GM10266 (cell line): ENCODE measurements at regions not wholly inside any gene's neighbourhood (a gene's known extent, or its start where the extent isn't known, plus 50 kb on each side); places are given as distances from the start of the nearest gene placed in this dataset.

ENCODE experiments used
- DNase-seq: peaks from one replicate; pipeline ENCODE4 v3.0.0; 2012; ENCODE audit errors: extremely low spot score
- CTCF ChIP-seq: IDR thresholded peaks from 2 replicates; pipeline ENCODE4 v1.5.1; 2012; ENCODE audit warnings: mild to moderate bottlenecking, low read depth; ENCODE audit not compliant: control insufficient read depth, insufficient read depth; ENCODE audit errors: missing control alignments

DNA sequence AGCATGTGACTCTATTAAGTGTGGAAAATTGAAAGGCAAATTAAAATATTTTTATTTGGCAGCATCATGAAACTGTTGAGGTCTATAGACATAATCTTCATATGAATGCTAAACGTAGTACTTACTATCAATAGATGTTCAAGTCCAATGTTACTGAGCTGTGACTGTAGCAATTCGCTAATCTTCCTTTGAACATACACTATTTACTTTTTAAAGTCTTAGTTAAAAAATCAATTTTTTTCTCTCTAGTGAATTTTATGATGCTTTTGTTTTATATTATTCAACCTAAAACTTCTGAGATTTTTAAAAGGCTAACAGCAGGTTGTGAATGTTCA, 85.2 kb upstream of the ELOVL5 start:
- DNase-seq, result no peak
- no peak for TF ChIP-seq CTCF

- DNase-seq, result no peak
- TF ChIP-seq CTCF, result no peak
Observed at GRCh38 chr6:53433261-53433950, 84.7 kb upstream of the ELOVL5 start.

DNA sequence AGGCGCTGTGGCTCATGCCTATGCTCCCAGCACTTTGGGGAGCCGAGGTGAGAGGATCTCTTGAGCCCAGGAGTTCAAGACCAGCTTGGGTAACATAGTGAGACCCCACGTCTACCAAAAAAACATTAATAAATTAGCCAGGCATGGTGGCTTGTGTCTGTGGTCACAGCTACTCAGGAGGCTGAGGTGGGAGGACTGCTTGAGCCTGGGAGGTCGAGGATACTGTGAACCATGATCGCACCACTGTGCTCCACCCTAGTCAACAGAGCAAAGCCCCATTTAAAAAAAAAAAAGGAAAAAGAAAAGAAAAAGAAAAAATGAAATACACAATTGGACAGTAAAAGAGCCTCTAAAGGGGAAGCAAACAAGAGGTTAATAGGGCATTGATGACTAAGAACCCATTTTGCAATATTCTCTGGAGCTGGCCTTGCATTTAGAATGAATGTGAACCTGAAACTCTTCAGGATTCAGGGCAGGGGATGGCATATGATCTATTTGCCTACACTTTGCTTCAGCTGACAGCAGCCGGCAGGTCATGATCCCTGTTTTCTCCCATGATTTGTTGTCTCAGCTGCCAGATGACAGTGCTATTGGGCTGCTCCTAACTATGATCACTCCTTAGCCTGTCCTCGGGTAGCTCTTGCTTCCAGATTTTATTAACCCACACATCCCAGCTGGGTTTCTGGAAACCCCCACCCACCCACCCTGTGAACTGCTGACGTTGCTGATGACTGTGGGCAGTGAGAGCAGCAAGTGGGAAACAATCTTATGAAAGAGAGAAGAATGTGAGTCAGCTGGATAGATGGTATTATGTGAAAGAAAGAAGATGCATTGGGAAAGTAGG, 83.8 kb upstream of the ELOVL5 start:
- no peak for DNase-seq
- no peak for TF ChIP-seq CTCF

DNA sequence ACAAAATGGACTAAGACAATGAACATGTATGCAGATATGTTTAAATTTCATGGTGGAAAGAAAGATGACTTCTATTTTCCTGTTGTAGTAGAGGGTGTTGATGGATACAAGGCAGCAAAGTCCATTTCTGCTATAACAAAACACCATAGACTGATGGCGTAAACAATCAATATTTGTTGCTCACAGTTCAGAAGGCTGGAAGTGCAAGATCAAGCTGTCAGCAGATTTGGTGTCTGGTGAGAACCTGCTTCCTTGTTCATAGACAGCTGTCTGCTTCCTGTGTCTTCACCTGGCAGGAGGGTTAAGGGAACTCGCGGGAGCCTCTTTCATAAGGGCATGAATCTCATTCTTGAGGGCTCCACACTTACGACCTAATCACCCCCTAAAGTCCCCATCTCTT, 83.0 kb upstream of the ELOVL5 start:
- no peak for DNase-seq
- TF ChIP-seq CTCF, result no peak

- no peak for DNase-seq
- TF ChIP-seq CTCF, result no peak
Observed at GRCh38 chr6:53429401-53429800, 80.7 kb upstream of the ELOVL5 start.

- DNase-seq, result no peak
- TF ChIP-seq CTCF, result no peak
Observed at GRCh38 chr6:53428886-53429285, 80.1 kb upstream of the ELOVL5 start.

- DNase-seq, result peak; percentile 33
- no peak for TF ChIP-seq CTCF
Observed at GRCh38 chr6:53426667-53427270, 78.0 kb upstream of the ELOVL5 start.
